ENCODE measurements at regions not wholly inside any gene's neighbourhood (a gene's known extent, or its start where the extent isn't known, plus 50 kb on each side); places are given as distances from the start of the nearest gene placed in this dataset.
"Not testable (repeated sequence)": the region's sequence is repeated elsewhere in the genome, so short reads cannot be mapped to it uniquely, and the experiment has no call there.

GRCh38 chr4:125550769-125551168 is 236.0 kb downstream of the FAT4 start:
- in situ Hi-C loops (cut with HindIII; ENCODE audit: low sequenced_read_pairs) = no loop called here
- no peak for DNase-seq (ENCODE audit: low spot score)

DNA sequence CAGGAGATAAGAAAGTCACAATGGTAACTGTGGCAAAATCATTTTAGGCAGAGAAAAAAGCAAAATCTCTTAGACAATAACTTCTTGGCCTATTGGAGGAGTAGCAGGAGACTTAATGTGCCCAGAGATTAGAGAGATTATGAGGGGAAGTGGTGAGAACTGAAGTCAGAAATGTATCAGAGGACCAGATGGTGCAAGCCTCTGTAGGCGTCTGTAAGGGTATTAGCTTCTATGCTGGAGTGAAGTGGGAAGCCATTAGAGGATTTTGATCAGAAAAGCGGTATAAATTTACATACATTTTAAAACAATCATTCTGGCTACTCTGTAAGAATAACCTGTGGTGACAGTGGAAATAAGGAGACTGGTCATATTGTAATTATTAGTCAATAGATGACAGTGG is 236.7 kb downstream of the FAT4 start:
- in situ Hi-C loops (cut with HindIII; ENCODE audit: low sequenced_read_pairs) = no loop called here
- no peak for DNase-seq (ENCODE audit: low spot score)

GRCh38 chr4:125551967-125552366 is 237.2 kb downstream of the FAT4 start:
- no peak for DNase-seq (ENCODE audit: low spot score)
- in situ Hi-C loops (cut with HindIII; ENCODE audit: low sequenced_read_pairs) = no loop called here

DNA sequence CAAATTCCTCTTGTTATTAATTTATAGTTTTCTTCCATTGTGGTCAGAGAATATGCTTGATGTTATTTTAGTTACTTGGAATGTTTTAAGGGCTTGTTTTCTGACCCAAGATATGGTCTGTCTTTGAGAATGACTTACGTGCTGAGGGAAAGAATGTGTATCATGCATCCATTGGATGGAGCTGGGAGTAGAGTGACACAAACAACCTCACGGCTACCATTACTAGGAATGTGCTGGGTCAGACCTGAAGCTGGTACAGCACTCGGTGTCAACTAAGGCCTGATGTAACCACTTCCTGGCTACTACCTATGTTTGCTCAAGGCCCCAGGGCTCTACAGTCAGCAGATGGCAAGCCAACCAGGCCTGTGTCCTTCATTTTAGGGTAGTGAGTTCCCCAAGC is 257.8 kb downstream of the FAT4 start:
- in situ Hi-C loops (cut with HindIII; ENCODE audit: low sequenced_read_pairs) = no loop called here

GRCh38 chr4:125573368-125573767 is 258.6 kb downstream of the FAT4 start:
- no peak for DNase-seq (ENCODE audit: low spot score)
- in situ Hi-C loops (cut with HindIII; ENCODE audit: low sequenced_read_pairs) = no loop called here

More for the DNA sequence above, 257.8 kb downstream of the FAT4 start:
- no peak for DNase-seq (ENCODE audit: low spot score)

GRCh38 chr4:125573786-125574185 is 259.0 kb downstream of the FAT4 start:
- DNase-seq (ENCODE audit: low spot score) = no peak
- in situ Hi-C loops (cut with HindIII; ENCODE audit: low sequenced_read_pairs) = no loop called here

DNA sequence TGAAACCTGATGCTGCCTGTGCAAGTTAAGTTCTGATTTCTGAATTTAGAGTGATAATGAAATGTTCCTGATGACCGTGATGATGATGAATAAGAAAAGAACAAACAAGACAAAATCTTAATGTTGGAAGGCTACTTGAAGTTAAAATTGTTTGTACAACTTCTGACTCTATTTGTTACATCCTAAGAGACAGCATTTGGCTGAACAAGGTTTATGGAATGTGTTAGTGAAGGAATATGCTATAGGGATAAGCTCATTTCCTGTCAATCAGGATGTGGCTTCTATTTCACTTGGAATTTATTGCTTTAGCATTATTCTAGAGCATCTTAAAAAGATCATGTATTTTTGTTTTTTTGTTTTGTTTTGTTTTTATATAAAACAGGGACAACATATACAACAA is 267.5 kb downstream of the FAT4 start:
- in situ Hi-C loops (cut with HindIII; ENCODE audit: low sequenced_read_pairs) = no loop called here
- DNase-seq (ENCODE audit: low spot score) = no peak

DNA sequence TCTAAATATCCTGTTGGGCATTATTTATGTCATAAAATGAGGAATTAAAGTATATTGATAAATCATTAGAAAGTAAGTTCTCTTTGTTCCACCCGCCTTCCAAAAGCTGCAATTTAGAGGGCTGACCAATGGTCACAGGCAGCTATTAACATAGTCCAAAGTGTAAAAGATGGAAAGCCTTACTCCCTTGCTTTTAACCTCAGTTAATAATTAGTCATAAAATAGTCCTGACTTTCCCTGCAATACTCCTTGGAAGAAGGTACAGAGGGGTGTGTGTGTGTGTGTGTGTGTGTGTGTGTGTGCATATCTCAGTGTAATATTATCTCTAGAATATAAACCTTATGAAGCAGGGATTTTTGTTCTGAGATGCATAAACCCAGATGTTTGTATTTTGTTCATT is 275.4 kb downstream of the FAT4 start:
- in situ Hi-C loops (cut with HindIII; ENCODE audit: low sequenced_read_pairs) = no loop called here
- DNase-seq (ENCODE audit: low spot score) = no peak

DNA sequence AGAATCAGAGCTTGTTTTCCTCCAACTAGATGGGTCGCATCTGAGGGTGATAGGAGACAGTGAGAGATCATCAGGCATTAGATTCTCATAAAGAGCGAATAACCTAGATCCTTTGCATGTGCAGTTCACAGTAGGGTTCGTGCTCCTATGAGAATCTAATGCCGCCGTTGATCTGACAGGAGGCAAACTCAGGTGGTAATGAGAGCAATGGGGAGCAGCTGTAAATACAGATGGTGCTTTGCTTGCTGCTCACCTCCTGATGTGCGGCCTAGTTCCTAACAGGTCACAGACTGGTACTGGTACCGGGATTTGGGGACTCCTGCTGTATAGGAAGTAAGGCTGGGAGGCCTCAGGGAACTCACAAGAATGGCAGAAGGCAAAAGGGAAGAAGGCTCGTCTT is 276.5 kb downstream of the FAT4 start:
- DNase-seq (ENCODE audit: low spot score) = no peak

GRCh38 chr4:125594056-125594602 is 279.4 kb downstream of the FAT4 start:
- in situ Hi-C loops (cut with HindIII; ENCODE audit: low sequenced_read_pairs) = no loop called here

More for the DNA sequence above, 276.5 kb downstream of the FAT4 start:
- in situ Hi-C loops (cut with HindIII; ENCODE audit: low sequenced_read_pairs) = no loop called here

GRCh38 chr4:125605926-125606325 is 291.2 kb downstream of the FAT4 start:
- in situ Hi-C loops (cut with HindIII; ENCODE audit: low sequenced_read_pairs); DNase-seq (ENCODE audit: low spot score): not testable (repeated sequence)

More at GRCh38 chr4:125594056-125594602, 279.4 kb downstream of the FAT4 start:
- no peak for DNase-seq (ENCODE audit: low spot score)

- in situ Hi-C loops (cut with HindIII; ENCODE audit: low sequenced_read_pairs) = no loop called here
- no peak for DNase-seq (ENCODE audit: low spot score)
These were observed 305.5 kb downstream of the FAT4 start for GRCh38 chr4:125620066-125620860.

DNA sequence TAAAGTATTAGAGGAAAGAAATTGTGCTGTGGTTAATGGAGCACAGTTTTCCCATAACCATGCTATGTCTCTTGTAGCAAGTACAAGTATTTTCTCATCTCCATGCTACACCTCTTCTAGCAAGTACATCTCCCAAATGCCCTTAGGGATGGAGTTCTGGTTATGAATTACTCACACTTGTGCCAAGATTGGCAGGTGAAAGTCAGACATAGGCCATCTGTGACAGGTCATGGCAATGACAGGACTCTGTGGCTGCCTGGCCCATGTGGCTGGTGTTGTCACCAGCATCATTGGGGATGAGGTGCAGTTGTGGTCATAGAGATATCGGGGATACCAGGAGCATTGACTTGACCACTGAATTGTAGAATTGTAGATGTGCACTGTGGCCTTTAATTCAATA is 310.2 kb downstream of the FAT4 start:
- DNase-seq (ENCODE audit: low spot score) = no peak
- in situ Hi-C loops (cut with HindIII; ENCODE audit: low sequenced_read_pairs) = no loop called here

DNA sequence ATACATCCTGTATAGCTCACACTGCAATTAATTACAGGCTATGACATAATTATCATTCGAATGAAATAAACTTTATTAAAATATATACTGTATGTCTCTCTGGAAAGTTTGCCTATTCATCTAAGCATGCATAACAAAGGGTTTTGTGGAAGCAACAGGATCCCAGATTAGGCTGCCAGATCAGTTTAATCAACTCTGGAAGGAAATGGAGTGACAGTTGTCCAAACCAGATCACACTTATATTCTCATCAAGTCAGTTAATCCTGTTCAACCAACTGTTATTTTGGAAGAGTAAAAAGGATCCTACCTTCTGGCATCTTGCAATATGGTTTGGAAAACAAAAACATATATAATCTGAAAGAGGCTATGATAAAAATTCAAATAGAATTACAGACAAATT is 312.2 kb downstream of the FAT4 start:
- DNase-seq (ENCODE audit: low spot score) = no peak
- in situ Hi-C loops (cut with HindIII; ENCODE audit: low sequenced_read_pairs) = no loop called here

- in situ Hi-C loops (cut with HindIII; ENCODE audit: low sequenced_read_pairs) = no loop called here
- no peak for DNase-seq (ENCODE audit: low spot score)
These were observed 324.4 kb downstream of the FAT4 start for GRCh38 chr4:125639182-125639621.

GRCh38 chr4:125641611-125642010 is 326.9 kb downstream of the FAT4 start:
- in situ Hi-C loops (cut with HindIII; ENCODE audit: low sequenced_read_pairs) = no loop called here

GRCh38 chr4:125642645-125643044 is 327.9 kb downstream of the FAT4 start:
- in situ Hi-C loops (cut with HindIII; ENCODE audit: low sequenced_read_pairs) = no loop called here
- no peak for DNase-seq (ENCODE audit: low spot score)

More at GRCh38 chr4:125641611-125642010, 326.9 kb downstream of the FAT4 start:
- no peak for DNase-seq (ENCODE audit: low spot score)

DNA sequence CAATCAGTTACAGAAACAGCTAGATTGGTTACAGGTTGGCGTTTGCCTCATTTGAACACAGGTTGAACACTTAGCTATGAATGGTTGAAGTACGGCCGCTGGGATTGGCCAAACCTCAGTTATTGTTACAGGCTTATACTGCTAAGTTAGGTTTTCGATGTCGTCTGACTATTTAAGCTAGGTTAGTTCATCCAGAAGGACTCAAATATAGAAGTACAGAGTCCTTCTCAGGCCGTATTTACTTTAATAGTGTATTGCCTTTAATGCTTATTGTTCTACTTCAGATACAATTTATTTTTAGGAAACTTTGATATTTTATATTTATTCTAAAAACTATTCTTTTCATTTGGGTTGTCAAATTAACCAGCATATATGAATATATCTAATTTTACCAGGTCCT is 334.7 kb downstream of the FAT4 start:
- no peak for DNase-seq (ENCODE audit: low spot score)
- in situ Hi-C loops (cut with HindIII; ENCODE audit: low sequenced_read_pairs) = no loop called here

GRCh38 chr4:125650557-125650956 is 335.8 kb downstream of the FAT4 start:
- DNase-seq (ENCODE audit: low spot score) = no peak
- in situ Hi-C loops (cut with HindIII; ENCODE audit: low sequenced_read_pairs) = no loop called here

- in situ Hi-C loops (cut with HindIII; ENCODE audit: low sequenced_read_pairs); DNase-seq (ENCODE audit: low spot score): not testable (repeated sequence)
These were observed 337.1 kb downstream of the FAT4 start for GRCh38 chr4:125651707-125652357.

All from G401 (cell line).